NCI-H187 treated with DMSO at 0.1 percent for 48 hours (cell line): ENCODE measurements at regions not wholly inside any gene's neighbourhood (a gene's known extent, or its start where the extent isn't known, plus 50 kb on each side); places are given as distances from the start of the nearest gene placed in this dataset.
"Not testable (repeated sequence)": the region's sequence is repeated elsewhere in the genome, so short reads cannot be mapped to it uniquely, and the experiment has no call there.

ENCODE experiments used
- DNase-seq: peaks from one replicate; lab custom pipeline; 2025; lab: John Stamatoyannopoulos, UW

- DNase-seq: no peak
Observed at GRCh38 chr7:9505516-9505915, 1072.1 kb downstream of the NXPH1 start.

- DNase-seq: no peak
Observed at GRCh38 chr7:9507290-9507689, 1073.9 kb downstream of the NXPH1 start.

- no peak for DNase-seq
Observed at GRCh38 chr7:9516662-9517061, 1083.3 kb downstream of the NXPH1 start.

GRCh38 chr7:9523579-9523978, 1090.2 kb downstream of the NXPH1 start:
- DNase-seq: no peak

- DNase-seq: not testable (repeated sequence)
Observed at GRCh38 chr7:9552431-9552830, 1119.0 kb downstream of the NXPH1 start.

GRCh38 chr7:9557853-9558252, 1124.4 kb downstream of the NXPH1 start:
- DNase-seq: no peak

- DNase-seq: no peak
Observed at GRCh38 chr7:9575716-9576115, 1142.3 kb downstream of the NXPH1 start.

GRCh38 chr7:9582824-9583223, 1149.4 kb downstream of the NXPH1 start:
- DNase-seq: no peak

GRCh38 chr7:9598411-9598810, 1165.0 kb downstream of the NXPH1 start:
- DNase-seq: no peak

- DNase-seq: no peak
Observed at GRCh38 chr7:9600974-9601373, 1167.6 kb downstream of the NXPH1 start.

GRCh38 chr7:9603291-9603690, 1169.9 kb downstream of the NXPH1 start:
- DNase-seq: no peak

- no peak for DNase-seq
Observed at GRCh38 chr7:9608560-9608959, 1175.2 kb downstream of the NXPH1 start.

- DNase-seq: not testable (repeated sequence)
Observed at GRCh38 chr7:9620899-9621298, 1187.5 kb downstream of the NXPH1 start.

GRCh38 chr7:9621306-9621902, 1188.0 kb downstream of the NXPH1 start:
- not testable (repeated sequence) for DNase-seq

GRCh38 chr7:9621927-9622326, 1188.5 kb downstream of the NXPH1 start:
- no peak for DNase-seq

- no peak for DNase-seq
Observed at GRCh38 chr7:9625953-9626352, 1192.5 kb downstream of the NXPH1 start.

- DNase-seq: no peak
Observed at GRCh38 chr7:9645756-9646155, 1212.3 kb downstream of the NXPH1 start.

GRCh38 chr7:9657257-9657656, 1223.8 kb downstream of the NXPH1 start:
- no peak for DNase-seq

GRCh38 chr7:9671979-9672917, 1238.8 kb downstream of the NXPH1 start:
- DNase-seq: no peak

GRCh38 chr7:9680713-9681112, 1247.3 kb downstream of the NXPH1 start:
- no peak for DNase-seq

GRCh38 chr7:9681284-9681683, 1247.9 kb downstream of the NXPH1 start:
- no peak for DNase-seq

- DNase-seq: no peak
Observed at GRCh38 chr7:9691286-9691685, 1257.9 kb downstream of the NXPH1 start.

GRCh38 chr7:9698375-9698774, 1265.0 kb downstream of the NXPH1 start:
- no peak for DNase-seq
